Stimulated activated CD4-positive, alpha-beta T cell treated with anti-CD3 and anti-CD28 coated beads, TNF-alpha, amount 100 ng/mL, for 48 hours (primary cell): ENCODE measurements at regions not wholly inside any gene's neighbourhood (a gene's known extent, or its start where the extent isn't known, plus 50 kb on each side); places are given as distances from the start of the nearest gene placed in this dataset.

Experiments
- DNase-seq, 3 donors: peaks; one replicate each; pipeline ENCODE4 v3.0.0-alpha.2; 2020; ENCODE audit warnings: low read depth in 3 of 3

GRCh38 chr9:14399756-14400657 lies 86.1 kb upstream of the NFIB start:
- no peak for DNase-seq

DNA sequence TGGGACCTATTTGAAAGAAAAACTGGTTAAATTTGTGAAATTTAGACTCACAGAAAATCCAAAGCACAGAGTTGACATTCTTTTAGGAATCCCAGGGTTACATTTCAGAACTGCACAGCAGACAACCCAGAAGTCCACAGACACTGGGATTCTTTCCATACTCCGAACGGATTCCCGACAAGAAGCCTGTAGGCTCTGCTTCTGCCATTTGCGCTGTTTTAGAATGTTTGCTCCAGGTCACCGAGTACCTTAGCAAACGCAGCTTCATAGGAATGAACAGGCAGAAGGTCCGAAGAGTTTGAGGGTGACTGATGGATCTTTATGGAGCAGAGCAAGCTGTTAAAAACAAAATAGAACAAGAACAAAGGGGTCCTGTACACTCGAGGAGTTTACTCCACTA lies 84.5 kb upstream of the NFIB start:
- no peak for DNase-seq

DNA sequence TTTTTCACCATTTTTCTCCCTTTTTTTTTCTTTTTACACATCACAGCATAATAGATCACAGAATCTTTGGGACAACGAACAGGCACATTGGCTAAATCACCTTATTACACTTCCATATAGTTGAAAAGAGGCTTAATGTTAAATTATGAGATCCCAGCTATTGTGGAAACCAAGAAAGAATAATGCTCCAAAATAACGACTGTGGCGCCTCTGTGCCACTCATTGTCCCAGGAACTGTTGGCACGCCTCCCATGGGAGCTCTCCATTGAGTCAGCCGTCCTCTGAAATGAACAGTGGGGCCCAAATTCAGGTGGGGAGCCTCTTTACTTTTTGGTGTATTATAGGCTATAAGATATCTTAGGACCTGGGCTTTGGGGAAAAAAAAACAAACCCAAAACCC lies 82.2 kb upstream of the NFIB start:
- no peak for DNase-seq

DNA sequence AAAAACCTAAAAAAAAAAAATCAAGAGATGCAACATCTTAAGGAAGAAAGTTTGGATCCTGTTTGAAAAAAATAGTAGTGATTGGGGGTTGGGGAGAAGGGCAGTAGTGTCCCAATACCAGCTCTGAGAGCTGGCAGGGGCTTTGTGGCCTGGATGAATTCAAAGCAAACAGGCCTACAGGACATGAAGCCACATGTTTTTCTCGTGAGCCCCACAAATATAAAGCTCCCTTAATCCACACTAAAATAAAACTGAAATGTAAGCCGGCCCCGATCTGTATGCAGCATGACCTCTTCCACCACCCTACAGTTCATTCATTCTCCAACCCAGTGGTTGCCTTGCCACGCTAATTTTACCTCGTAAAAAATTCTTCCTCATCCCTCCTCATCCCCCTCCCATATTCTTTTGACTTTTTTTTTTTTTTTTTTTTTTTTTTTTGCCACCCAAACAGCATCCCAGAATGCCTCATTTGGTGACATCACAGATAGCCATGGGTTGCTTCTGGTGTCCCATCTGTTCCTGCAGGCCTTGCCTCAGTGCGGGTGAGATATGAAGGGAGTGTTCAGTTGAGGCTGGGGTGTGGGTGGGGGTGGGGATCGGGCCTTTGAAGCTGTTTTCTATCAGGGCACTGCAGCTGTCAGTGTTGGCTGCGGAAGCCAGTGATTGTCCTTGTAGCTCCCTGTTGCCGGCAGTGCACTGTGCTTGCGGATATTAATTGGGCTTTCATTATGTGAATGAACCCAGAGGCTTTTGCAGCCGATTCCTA lies 81.6 kb upstream of the NFIB start:
- DNase-seq: no peak

GRCh38 chr9:14393418-14393817 lies 79.5 kb upstream of the NFIB start:
- DNase-seq: no peak

- DNase-seq: no peak
These were observed 77.7 kb upstream of the NFIB start for GRCh38 chr9:14391620-14392019.

DNA sequence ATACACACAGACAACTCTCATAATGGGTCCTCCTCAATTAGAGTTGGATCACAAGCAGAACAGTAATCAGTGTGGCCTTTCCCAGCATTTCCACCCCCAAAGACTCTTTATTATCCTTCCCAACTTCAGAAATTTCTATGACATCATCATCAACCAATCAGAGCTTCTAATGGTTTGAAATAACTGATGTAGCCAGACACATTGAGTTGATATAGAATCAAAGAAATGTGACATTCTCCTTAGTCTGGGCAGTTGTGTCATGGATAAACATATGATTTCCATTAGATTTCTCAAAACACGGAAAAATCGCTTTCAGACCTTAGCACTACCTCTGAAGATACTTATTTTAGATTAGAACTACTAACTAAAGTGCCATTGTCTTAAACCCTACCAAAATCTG lies 75.7 kb upstream of the NFIB start:
- no peak for DNase-seq

DNA sequence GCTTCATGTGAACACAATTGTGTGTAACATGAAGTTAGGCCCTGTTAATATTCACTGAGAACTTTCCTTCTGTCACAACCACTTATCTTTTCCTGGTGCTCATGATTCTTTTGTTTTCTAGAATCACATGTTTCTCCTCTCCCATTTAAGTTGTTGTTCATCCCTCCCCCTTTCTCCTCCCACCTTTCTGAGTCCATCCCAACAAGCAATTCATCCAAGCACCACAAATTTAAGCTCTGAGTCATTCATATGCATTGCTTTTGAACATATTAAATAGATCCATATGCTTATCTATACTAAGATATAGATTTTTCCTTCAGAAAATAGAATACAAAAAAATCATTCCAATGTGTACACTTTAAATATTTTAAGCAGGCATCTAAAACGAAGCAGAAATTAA lies 75.2 kb upstream of the NFIB start:
- DNase-seq: no peak

DNA sequence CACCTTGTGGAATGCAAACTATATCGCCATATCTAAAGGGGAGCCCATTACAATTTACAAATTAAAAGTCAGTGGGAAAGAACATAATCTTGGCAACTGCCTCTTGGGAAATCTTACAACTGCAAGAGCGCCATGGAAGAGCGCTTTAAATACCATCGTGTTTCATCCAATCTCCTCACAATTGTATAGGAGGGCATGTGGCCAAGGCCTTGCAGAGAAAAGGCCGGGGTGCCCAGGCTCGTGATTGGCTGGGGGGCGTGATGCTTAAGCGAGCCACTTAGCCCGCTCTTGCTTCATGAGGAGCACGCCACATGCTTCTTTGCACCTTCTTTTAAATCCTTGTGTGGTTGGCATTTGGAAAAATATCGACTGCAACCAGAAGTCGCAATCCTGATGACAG lies 69.8 kb upstream of the NFIB start:
- no peak for DNase-seq

DNA sequence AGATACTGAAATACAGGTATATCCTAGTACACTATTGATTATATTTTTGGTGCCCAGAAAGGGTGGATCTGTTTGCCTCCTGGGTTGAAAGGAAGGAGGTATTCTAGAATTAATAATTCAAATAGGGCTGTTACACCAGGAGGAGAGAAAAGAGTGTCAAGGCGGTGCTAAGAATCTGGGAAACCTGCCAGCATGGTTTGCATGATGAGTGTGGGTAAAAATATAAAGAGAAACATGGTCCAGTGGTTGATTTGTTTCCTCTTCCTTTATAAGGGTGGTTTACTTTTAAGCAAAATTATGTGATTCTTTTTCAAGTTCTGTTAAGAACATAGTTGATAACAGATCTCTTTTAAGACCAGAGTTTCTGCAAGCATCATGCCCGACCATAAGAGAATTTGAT lies 69.4 kb upstream of the NFIB start:
- no peak for DNase-seq

DNA sequence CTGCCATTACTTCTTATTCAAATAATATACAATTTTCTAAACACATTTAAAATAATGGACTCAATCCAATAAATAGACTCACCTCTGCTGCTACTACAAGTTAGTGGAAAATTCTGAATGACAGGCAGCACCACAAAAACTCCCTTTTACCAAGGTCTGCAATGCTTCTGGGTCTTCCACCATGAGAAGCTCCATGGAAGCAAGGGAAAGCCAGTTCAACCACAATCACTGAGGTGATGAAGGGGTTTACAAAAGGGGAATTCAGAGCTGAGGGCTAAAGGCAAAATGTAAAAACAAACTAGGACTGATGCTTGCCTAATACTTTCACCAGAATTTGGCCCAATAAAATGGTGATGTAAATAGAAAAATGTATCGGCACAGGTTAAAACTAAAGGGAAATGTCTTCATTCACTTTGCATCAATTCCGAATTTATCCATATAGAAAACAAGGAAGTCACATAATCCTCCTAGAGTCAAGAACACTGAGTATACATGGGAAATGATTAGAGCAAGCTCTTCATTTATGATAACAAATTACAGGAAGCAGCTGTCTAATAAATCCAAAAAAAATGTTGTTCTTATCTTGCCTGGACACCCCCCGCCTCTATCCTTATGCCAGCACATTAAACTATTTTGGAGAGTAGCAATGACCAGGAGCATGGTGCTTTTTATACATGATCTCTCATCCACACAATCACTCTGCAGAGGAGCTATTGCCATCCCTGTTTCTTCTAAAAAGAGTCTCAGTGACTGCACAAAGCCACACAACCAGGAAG lies 66.3 kb upstream of the NFIB start:
- DNase-seq: no peak

GRCh38 chr9:14379280-14379679 lies 65.3 kb upstream of the NFIB start:
- DNase-seq: no peak

GRCh38 chr9:14373706-14374105 lies 59.8 kb upstream of the NFIB start:
- no peak for DNase-seq

GRCh38 chr9:14373336-14373666 lies 59.4 kb upstream of the NFIB start:
- DNase-seq: no peak

GRCh38 chr9:14372437-14373335 lies 58.7 kb upstream of the NFIB start:
- no peak for DNase-seq

- no peak for DNase-seq
These were observed 55.1 kb upstream of the NFIB start for GRCh38 chr9:14369011-14369410.

GRCh38 chr9:14366076-14366475 lies 52.1 kb upstream of the NFIB start:
- no peak for DNase-seq

DNA sequence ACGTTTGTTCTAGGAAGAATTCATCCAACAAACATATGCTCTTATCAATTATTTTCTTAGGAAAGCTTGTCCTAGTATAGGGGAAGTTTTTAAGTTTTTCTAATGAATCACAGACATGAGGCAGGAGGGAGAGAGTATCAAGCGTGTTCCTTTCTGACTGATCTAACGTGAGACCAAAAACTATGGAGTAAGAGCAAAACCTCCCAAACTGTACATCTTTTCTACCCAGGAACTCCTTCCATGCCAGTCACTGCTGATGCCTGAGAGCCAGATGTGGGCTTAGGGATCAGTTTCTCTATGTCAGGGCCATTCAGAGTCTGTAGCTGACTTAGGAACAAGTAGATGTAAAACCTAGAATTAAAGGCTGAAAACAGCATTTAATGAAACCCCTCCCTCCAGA lies 51.7 kb upstream of the NFIB start:
- DNase-seq: no peak
